OCI-LY7 (cell line): ENCODE measurements at regions not wholly inside any gene's neighbourhood (a gene's known extent, or its start where the extent isn't known, plus 50 kb on each side); places are given as distances from the start of the nearest gene placed in this dataset.

ENCODE experiments used
- BruUV-seq: library from RNA; stranded (reverse); fragments of 400-500 nt; replicated peaks from 2 replicates; lab custom pipeline; 2021; lab: Mats Ljungman, UMichigan
- CTCF ChIA-PET: fragments of 300-600 bp; sonication (Branson Sonifier 250); formaldehyde crosslinking; loops from one replicate; lab custom pipeline; 2022; ENCODE audit warnings: antibody characterized with exemption; ENCODE audit not compliant: unreplicated experiment; lab: Charles Lee
- POLR2A ChIA-PET: fragments of 300-600 bp; sonication (Branson Sonifier 250); formaldehyde crosslinking; loops from one replicate; lab custom pipeline; 2022; ENCODE audit warnings: antibody characterized with exemption; lab: Charles Lee
- DNase-seq: peaks from one replicate; pipeline ENCODE4 v3.0.0-alpha.2; 2015; ENCODE audit warnings: low spot score
- H2AFZ ChIP-seq: fragments of 200-600 bp; sonication (generic), shearing (Covaris generic); 2 replicates; pipeline ENCODE4 v1.6.1; 2014; ENCODE audit warnings: mild to moderate bottlenecking, antibody characterized with exemption, low read length, moderate library complexity
- H3K27ac ChIP-seq: fragments of 200-600 bp; sonication (generic); 2 replicates; pipeline ENCODE4 v1.5.1; 2014; ENCODE audit warnings: mixed run types, low read depth, mild to moderate bottlenecking, moderate library complexity, low read length, inconsistent platforms; ENCODE audit not compliant: poor library complexity, severe bottlenecking
- H3K36me3 ChIP-seq: fragments of 200-600 bp; sonication (generic); 2 replicates; pipeline ENCODE4 v1.6.1; 2014; ENCODE audit warnings: mild to moderate bottlenecking, antibody characterized with exemption, low read length, moderate library complexity, mixed read lengths; ENCODE audit not compliant: insufficient read depth
- H3K4me1 ChIP-seq: fragments of 200-600 bp; sonication (generic); 2 replicates; pipeline ENCODE4 v1.5.1; 2014; ENCODE audit warnings: mild to moderate bottlenecking, low read length; ENCODE audit not compliant: insufficient read depth, poor library complexity, severe bottlenecking
- H3K4me2 ChIP-seq: fragments of 200-600 bp; sonication (generic); 2 replicates; pipeline ENCODE4 v1.6.1; 2014; ENCODE audit warnings: mild to moderate bottlenecking, low read length
- H3K4me3 ChIP-seq: fragments of 200-600 bp; sonication (generic); 2 replicates; pipeline ENCODE4 v1.5.1; 2014; ENCODE audit warnings: mild to moderate bottlenecking, low read depth, low read length; ENCODE audit not compliant: poor library complexity, severe bottlenecking
- H3K79me2 ChIP-seq: fragments of 200-600 bp; sonication (generic); 2 replicates; pipeline ENCODE4 v1.6.1; 2016; ENCODE audit warnings: low read depth, mild to moderate bottlenecking, low read length, moderate library complexity, mixed read lengths; ENCODE audit not compliant: insufficient read depth
- H3K9me2 ChIP-seq: fragments of 200-600 bp; sonication (generic); 2 replicates; pipeline ENCODE4 v1.6.1; 2016; ENCODE audit warnings: mild to moderate bottlenecking, low read length, mixed read lengths; ENCODE audit not compliant: insufficient read depth
- H3K9me3 ChIP-seq: fragments of 200-600 bp; sonication (generic); 2 replicates; pipeline ENCODE4 v1.6.1; 2014; ENCODE audit warnings: mild to moderate bottlenecking, mixed run types, low read length, mixed read lengths
- H4K20me1 ChIP-seq: fragments of 200-600 bp; sonication (generic); 2 replicates; pipeline ENCODE4 v1.6.1; 2014; ENCODE audit warnings: mild to moderate bottlenecking, antibody characterized with exemption, low read length, moderate library complexity, mixed read lengths; ENCODE audit not compliant: insufficient read depth
- CTCF ChIP-seq: fragments of 200-600 bp; sonication (generic); conservative IDR thresholded peaks from 2 replicates; pipeline ENCODE4 v1.5.1; 2014; ENCODE audit warnings: mild to moderate bottlenecking, antibody characterized with exemption, low read length, moderate library complexity, mixed read lengths
- EZH2phosphoT487 ChIP-seq: fragments of 200-600 bp; sonication (generic); IDR thresholded peaks from 2 replicates; pipeline ENCODE4 v1.6.1; 2018; ENCODE audit warnings: low read depth, borderline replicate concordance, mild to moderate bottlenecking, mixed run types, antibody characterized with exemption, low read length, moderate library complexity, mixed read lengths
- intact Hi-C: fragments of 100-400 bp; cut with micrococcal nuclease; formaldehyde crosslinking; loops from one replicate; pipeline ENCODE4 v1.10.0; 2022; ENCODE audit not compliant: unreplicated experiment

- POLR2A ChIA-PET = interaction anchor here (0.7 kb wide), 1 partner anchor 170 kb away, joined by 3 read pairs; no protein-coding TSS in a partner anchor
- H3K36me3 ChIP-seq = no peaks in the 10 kb centered on the region
- H3K9me3 ChIP-seq = no peaks in the 10 kb centered on the region
- H3K4me2 ChIP-seq = no peak overlapping the region
- no peaks in the 10 kb centered on the region for H4K20me1 ChIP-seq
- no peak overlapping the region for H2AFZ ChIP-seq
- TF ChIP-seq EZH2phosphoT487 (no peak), CTCF (no peak)
- CTCF ChIA-PET = no interaction called here
- no TSS peak for BruUV-seq
- H3K4me1 ChIP-seq = no peaks in the 10 kb centered on the region
- H3K4me3 ChIP-seq = no peak overlapping the region
- no peak for DNase-seq
- no peaks in the 10 kb centered on the region for H3K79me2 ChIP-seq
- intact Hi-C loops = no loop called here
- H3K27ac ChIP-seq = no peak overlapping the region
- no peaks in the 10 kb centered on the region for H3K9me2 ChIP-seq
Measured at GRCh38 chr1:182259229-182259872, 132.2 kb downstream of the GLUL start.

- ChIA-PET POLR2A (interaction anchor here (0.6 kb wide), 1 partner anchor 19 kb away, joined by 3 read pairs; no protein-coding TSS in a partner anchor), CTCF (no interaction called here)
- Histone ChIP-seq H3K4me3 (no peak overlapping the region), H3K9me2 (no peaks in the 10 kb centered on the region), H4K20me1 (no peaks in the 10 kb centered on the region), H3K4me2 (no peak overlapping the region), H2AFZ (no peak overlapping the region), H3K36me3 (no peaks in the 10 kb centered on the region), H3K4me1 (no peaks in the 10 kb centered on the region), H3K27ac (no peak overlapping the region), H3K9me3 (no peaks in the 10 kb centered on the region), H3K79me2 (no peaks in the 10 kb centered on the region)
- TF ChIP-seq EZH2phosphoT487 (no peak), CTCF (no peak)
- BruUV-seq = no TSS peak
- intact Hi-C loops = no loop called here
- DNase-seq = no peak
Measured at GRCh38 chr1:182257369-182258063, 134.1 kb downstream of the GLUL start.

GRCh38 chr1:182256931-182257330, 134.7 kb downstream of the GLUL start:
- CTCF ChIA-PET = no interaction called here
- H3K4me3 ChIP-seq = no peak overlapping the region
- H4K20me1 ChIP-seq = no peaks in the 10 kb centered on the region
- POLR2A ChIA-PET = no interaction called here
- no peak overlapping the region for H2AFZ ChIP-seq
- BruUV-seq = no TSS peak
- no peak overlapping the region for H3K4me2 ChIP-seq
- H3K9me2 ChIP-seq = no peaks in the 10 kb centered on the region
- TF ChIP-seq EZH2phosphoT487 (no peak), CTCF (no peak)
- no peaks in the 10 kb centered on the region for H3K79me2 ChIP-seq
- no peaks in the 10 kb centered on the region for H3K36me3 ChIP-seq
- no peak for DNase-seq
- no peak overlapping the region for H3K27ac ChIP-seq
- H3K4me1 ChIP-seq = no peaks in the 10 kb centered on the region
- H3K9me3 ChIP-seq = no peaks in the 10 kb centered on the region
- intact Hi-C loops = no loop called here
